HG02798 (cell line): ENCODE measurements at regions not wholly inside any gene's neighbourhood (a gene's known extent, or its start where the extent isn't known, plus 50 kb on each side); places are given as distances from the start of the nearest gene placed in this dataset.

Experiments
- ATAC-seq: cut with Tn5 transposase; IDR thresholded peaks from one replicate; pipeline ENCODE4 v1.9.1; 2021; ENCODE audit warnings: mild to moderate bottlenecking; ENCODE audit not compliant: unreplicated experiment, poor library complexity

DNA sequence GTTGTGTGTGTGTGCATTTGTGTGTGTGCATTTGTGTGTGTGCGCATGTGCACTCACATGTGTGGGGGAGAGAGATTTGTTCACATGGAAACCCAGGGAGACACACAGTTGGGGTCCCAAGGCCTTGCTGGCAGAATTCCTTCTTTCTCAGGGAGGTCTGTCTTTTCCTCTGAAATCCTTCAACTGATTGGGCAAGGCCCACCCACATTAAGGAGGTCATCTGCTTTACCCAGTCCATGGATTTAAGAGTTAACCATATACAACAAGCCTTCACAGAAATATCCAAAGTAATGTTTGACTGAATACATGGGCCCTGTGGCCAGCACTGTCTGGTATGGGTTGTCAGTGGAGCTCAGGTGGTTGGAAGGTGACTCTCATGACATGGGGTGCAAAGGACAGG lies 641.4 kb downstream of the BRD1 start:
- ATAC-seq = no peak

DNA sequence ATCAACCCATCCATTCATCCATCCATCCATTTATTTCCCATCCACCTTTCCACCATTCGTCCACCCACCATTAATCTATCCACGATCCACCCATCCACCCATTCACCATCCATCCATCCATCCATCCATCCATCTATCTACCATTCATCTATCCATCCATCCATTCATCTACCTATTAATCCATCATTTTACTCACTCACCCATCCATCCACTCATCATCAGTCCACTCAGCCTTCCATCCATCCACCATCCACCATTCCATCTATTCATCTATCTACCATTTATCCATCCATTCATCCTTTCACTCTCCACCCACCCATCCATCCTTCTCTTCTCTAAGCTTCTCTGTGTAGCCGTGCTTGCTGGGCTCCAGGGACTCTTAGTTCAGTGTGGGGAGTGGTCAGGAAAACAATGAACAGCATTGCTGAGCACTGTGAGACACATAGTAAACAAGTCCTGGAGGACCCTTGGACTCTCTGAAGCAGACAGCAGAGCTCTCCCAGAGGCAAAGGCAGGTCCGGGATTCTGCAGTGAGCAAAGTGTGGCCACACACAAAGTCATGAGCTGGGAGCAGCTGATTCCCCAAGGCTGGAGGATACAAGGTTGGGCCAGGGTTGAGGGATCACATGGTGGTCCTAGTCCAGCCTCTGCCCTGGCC lies 642.2 kb downstream of the BRD1 start:
- no peak for ATAC-seq

DNA sequence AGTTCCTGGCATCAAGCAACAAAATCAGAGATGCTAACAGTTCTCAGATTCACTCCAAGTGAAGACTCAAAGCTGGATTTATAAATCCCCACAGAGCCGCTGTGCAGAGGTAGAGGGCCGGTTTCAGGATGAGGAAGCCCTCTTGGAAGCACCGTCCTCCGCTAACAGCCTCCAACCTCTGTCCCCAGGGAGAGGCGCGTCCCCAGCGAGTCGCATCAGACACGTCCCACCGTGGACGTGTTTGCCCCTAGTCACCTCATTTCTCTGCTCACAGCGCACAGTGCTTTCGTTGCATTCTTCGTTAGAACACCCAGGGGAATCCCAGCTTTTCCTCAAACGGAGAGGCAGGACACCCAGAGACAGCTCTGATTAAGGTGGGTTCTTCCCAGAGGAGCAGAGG lies 642.9 kb downstream of the BRD1 start:
- no peak for ATAC-seq

GRCh38 chr22:49183826-49184216 lies 643.9 kb downstream of the BRD1 start:
- ATAC-seq = no peak

GRCh38 chr22:49183208-49183825 lies 644.4 kb downstream of the BRD1 start:
- ATAC-seq = no peak

- no peak for ATAC-seq
Measured at GRCh38 chr22:49182416-49182815, 645.3 kb downstream of the BRD1 start.

DNA sequence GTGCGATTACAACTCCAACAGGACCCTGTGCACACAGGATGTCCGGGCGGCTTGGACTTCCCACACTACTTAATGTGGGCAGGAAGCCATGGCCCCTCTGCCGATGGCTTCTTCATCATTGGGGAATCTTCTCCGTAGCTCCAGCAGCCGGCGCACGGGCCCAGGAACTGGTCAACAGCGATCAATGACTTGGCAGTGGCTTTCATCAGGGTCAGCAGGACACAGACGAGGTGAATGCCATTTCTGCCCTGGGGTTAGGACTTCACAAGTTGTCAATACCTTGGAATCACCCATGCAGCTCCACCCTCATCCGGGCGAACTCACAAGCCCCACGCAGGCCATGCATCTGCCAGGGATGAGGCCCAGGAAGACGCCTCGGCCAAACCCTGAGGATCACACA lies 645.7 kb downstream of the BRD1 start:
- no peak for ATAC-seq

DNA sequence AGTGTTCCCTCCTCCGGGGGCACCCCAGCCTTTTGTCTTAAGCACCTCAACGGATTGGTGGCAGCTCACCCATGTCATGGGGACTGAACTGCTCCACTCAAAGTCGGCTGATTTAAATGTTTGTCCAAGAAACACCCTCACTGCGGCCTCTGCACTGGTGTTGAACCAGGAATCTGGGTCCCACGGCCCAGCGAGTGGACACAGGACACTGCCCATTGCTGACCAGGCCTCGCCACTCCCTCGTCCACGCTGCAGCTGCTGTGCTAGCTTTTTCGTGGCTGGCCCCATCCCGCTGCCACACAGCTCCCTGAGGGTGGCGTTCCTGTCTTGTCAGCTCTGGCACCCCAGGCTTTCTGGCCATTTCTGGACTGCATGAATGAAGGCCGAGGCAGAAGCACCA lies 646.2 kb downstream of the BRD1 start:
- ATAC-seq = no peak

- ATAC-seq = no peak
Measured at GRCh38 chr22:49180683-49181024, 647.0 kb downstream of the BRD1 start.

- no peak for ATAC-seq
Measured at GRCh38 chr22:49179886-49180682, 647.6 kb downstream of the BRD1 start.

DNA sequence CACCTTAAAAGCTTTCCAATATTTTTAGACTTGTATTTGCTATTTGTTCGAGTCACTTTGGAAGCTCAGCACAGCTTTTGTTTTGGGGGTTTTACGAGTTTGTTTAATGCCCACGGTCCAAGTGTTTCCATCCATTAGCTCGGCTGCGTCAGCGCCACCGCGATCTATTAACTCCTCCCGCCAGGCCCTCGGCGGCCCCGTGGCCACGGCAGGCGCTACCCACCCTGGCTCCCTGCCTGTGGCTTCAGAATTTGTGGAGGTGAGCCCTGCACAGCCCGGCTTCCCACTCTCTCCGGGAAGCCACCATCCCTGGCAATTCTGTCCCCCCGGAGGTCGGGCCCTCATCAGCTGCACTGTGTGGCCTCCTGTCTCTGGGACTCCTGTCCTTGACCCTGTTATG lies 648.5 kb downstream of the BRD1 start:
- no peak for ATAC-seq

DNA sequence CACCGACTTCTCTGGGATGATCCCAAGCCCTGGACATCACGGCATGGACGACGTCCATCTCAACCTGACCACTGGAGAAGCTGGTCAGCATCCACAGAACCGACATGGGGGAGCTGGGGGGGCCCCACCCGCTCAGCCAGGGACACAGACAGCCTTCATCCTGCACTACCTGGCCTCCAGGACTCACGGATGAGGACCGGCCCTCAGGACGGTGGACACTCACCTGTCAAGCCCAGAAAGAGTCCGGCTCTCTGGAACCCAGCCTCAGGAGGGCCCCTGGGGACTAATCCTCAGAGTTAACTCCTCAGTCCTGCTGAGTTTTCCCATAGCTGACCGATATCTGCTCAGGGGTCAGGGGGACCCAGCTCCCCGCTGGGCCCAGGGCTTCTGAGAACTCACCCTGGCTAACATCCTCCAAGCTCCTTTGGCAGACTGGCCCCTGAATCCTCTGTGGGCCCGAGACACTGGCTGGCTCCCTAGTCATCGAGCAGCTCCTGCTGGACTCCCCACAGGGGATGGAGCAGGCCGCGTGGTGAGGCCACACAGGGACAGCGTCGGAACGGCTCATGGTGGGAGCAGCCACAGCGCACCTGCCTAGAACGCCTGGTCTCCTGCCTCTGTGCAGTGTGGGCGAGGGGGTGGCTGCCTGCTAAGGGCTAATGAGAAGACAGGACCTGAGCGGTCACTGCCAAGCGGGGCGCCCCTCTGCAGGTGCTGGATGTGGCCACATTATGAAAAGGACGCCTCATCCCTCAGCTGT lies 649.2 kb downstream of the BRD1 start:
- no peak for ATAC-seq

- no peak for ATAC-seq
Measured at GRCh38 chr22:49177666-49178065, 650.0 kb downstream of the BRD1 start.

DNA sequence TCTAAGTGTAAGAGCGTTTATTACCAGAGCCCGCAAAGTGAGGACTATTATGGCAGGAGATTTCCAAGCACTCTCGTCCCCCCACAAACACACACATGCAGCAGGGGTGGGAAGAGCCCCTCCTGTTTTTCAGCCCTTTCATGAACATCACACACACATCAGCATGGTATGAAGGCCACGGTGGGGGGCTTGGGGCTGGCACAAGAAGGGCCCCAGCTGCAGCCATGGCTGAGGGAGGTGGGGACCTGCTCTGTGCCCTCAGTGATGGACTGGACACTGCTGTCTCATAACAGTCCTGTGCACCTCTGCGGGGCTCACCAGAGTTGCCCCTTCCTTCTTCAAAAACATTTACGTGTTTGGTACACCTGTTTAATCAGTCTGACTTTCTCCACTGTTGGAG lies 650.7 kb downstream of the BRD1 start:
- ATAC-seq = no peak

DNA sequence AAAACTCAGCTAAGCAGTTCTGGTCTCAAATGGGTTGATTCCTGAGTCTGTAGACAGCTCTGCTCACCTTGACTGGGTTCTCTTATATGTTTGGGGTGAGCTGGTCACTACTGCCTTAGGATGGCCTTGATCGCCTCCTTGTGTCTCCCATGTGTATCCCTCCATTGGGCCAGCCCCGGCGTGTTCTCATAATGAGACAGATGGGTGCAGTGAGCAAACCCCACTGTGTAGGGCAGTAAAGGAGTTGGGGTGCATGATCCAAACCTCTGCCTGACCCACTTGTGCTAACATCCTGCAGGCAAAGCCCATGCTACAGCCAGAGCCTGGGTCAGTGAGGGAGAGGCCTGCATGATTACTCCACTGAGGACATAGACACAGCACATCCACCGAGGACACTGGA lies 657.6 kb downstream of the BRD1 start:
- no peak for ATAC-seq

DNA sequence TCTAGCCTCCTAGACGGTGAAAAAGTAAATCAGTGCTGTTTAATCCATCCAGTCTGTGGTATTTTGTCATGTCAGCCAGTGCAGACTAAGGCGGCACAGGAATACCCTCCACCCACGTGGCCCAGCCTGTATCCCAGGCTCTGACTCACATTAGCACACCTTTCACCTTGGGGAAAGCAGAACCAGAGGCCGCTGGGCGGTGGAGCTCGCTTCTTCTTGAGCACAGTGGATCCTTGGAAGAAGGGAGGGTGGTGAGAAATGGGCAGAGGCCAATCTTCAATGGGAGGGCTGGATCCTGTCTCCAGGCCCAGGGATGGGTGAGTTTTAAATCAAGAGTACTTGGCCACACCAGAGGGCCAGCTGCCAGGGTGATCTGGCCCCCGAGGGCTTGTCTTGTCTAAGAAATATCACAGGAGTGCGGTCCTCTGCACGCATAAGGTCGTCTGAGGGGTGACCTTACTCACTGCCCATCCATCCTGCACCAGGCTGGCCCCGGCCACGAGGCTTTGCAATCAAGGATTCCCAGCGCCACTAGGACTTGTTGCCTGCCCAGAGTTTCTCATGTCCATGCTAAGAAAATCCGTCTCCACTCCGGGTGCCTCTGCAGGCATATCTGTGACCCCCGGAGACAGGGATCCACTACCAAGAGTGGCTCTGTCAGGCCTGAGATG lies 658.5 kb downstream of the BRD1 start:
- no peak for ATAC-seq

DNA sequence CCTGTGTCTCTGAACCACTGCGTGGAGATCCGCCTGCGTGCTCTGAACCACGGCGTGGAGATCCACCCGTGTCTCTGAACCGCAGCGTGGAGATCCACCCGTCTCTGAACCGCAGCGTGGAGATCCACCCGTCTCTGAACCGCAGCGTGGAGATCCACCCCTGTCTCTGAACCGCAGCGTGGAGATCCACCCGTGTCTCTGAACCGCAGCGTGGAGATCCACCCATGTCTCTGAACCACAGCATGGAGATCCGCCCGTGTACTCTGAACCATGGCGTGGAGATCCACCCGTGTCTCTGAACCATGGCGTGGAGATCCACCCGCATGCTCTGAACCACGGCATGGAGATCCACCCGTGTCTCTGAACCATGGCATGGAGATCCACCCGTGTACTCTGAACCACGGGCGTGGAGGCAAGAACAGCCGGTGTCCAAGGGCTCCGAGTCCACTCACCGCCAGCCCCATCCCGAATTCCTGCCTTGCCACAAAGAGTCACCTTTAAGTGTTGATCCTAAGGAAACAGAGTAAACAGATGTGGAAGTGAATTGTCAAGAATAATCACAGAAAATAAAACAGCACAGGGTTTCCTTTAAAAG lies 659.4 kb downstream of the BRD1 start:
- no peak for ATAC-seq

- ATAC-seq = no peak
Measured at GRCh38 chr22:49166746-49167145, 660.9 kb downstream of the BRD1 start.

GRCh38 chr22:49166211-49166610 lies 661.5 kb downstream of the BRD1 start:
- ATAC-seq = no peak

GRCh38 chr22:49164773-49165320 lies 662.8 kb downstream of the BRD1 start:
- no peak for ATAC-seq
